RWPE1 (cell line): ENCODE measurements at regions not wholly inside any gene's neighbourhood (a gene's known extent, or its start where the extent isn't known, plus 50 kb on each side); places are given as distances from the start of the nearest gene placed in this dataset.
A peak's percentile ranks its signal among the peaks of the same experiment; 100 is the strongest.
"Not testable (repeated sequence)": the region's sequence is repeated elsewhere in the genome, so short reads cannot be mapped to it uniquely, and the experiment has no call there.

Experiments
- CTCF ChIA-PET: fragments of 350-600 bp; sonication (Branson Sonifier 250); formaldehyde crosslinking; extraction: SDS; loops from one replicate; lab custom pipeline; 2021; lab: Yijun Ruan, JAX
- POLR2A ChIA-PET: fragments of 400-600 bp; formaldehyde crosslinking; extraction: SDS; loops from one replicate; lab custom pipeline; 2020; ENCODE audit warnings: antibody characterized with exemption; ENCODE audit not compliant: low non-redundant PET; lab: Yijun Ruan, JAX
- DNase-seq: peaks from one replicate; pipeline ENCODE4 v3.0.0; 2012; ENCODE audit warnings: low spot score
- H3K27ac ChIP-seq: fragments of 450-650 bp; 2 replicates; pipeline ENCODE4 v1.5.1; 2017
- CTCF ChIP-seq: fragments of 450-650 bp; conservative IDR thresholded peaks from 2 replicates; pipeline ENCODE4 v1.5.1; 2017; ENCODE audit warnings: low read depth, mild to moderate bottlenecking

- no peak overlapping the region for H3K27ac ChIP-seq
- ChIA-PET POLR2A (no interaction called here), CTCF (no interaction called here)
- TF ChIP-seq CTCF = no peak
- no peak for DNase-seq
Observed at GRCh38 chr5:92022415-92023140, 639.5 kb upstream of the ARRDC3 start.

DNA sequence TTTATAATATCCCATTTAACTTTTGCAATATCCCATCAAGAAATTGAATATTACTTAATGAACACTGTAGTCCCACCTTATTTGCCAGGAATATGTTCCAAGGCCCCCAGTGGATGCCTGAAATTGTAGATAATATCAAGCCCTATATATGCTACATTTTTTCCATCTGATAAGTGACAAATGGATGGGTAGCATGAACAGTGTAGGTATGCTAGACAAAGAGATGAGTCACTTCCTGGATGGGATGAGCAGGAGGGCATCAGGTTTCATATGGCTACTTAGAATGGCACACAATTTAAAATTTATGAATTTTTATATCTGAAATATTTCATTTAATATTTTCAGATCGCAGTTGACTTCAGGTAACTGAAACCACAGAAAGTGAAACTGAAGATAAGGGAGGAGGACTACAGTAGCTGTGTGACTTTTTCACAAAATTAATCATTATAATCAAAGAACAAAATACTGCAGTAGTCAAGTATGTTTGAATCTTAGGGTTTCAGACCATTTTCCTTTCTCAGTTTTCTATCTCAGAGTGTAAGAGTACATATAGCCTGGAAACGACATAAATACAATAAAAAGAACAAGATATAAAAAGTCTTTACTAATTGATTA, 636.4 kb upstream of the ARRDC3 start:
- no peak for TF ChIP-seq CTCF
- POLR2A ChIA-PET = no interaction called here
- CTCF ChIA-PET = interaction anchor here (0.5 kb wide), 1 partner anchor 341 kb away, joined by 3 read pairs; no protein-coding TSS in a partner anchor
- DNase-seq = peak; percentile 48
- H3K27ac ChIP-seq = no peak overlapping the region

DNA sequence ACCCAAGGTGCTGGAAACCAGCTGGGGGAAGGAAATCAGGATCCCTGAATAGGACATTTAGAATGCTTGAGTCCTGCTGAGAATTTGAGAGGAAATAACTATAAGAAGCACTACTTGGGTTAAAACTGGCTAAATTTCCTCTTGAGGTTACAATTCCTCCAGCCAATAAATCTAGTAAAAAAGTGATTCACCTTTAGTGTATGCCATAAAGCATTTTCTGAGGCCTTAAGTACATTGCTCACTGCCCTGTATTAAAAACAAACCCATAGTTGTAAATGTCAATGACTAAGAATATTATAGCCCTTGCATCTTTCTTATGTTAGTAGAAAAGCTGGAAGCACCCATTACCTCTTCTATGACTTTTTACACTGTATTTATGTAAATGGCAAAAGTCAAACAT, 634.7 kb upstream of the ARRDC3 start:
- no peak for TF ChIP-seq CTCF
- POLR2A ChIA-PET = no interaction called here
- peak; percentile 53 for DNase-seq
- CTCF ChIA-PET = interaction anchor here (0.7 kb wide), 1 partner anchor 189 kb away, joined by 4 read pairs; no protein-coding TSS in a partner anchor
- no peak overlapping the region for H3K27ac ChIP-seq

DNA sequence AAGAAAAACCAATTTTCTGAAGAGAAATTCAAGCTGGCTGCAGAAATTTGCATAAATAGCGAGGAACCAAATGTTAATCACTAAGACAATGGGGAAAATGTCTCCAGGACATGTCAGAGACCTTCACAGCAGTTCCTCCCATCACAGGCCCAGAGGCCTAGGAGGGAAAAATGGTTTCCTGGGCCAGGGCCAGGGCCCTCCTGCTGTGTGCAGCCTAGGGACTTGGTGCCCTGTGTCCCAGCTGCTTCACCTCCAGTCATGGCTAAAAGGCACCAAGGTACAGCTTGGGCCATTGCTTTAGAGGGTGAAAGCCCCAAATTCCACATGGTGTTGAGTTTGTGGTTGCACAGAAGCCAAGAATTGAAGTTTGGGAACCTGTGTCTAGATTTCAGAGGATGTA, 628.7 kb upstream of the ARRDC3 start:
- CTCF ChIA-PET, DNase-seq, H3K27ac ChIP-seq, POLR2A ChIA-PET: not testable (repeated sequence)

DNA sequence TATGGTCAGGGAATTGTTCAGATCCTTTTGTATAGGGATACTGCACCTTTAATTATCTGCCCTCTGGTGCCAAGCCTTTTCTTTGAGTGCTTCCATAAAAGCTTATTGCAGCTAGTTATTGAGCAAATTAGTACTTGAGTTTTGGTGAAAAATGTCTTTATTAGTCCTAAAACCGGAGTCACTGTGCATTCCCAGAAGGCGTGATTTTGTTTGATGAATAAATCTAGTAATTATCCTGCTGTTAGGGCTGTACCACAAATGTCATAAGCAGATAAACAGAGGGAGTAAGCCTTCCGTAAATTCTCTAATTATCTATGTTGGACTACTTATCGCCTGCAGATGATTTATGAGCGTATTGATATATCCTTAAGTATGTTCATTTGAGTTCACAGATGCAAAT, 620.7 kb upstream of the ARRDC3 start:
- H3K27ac ChIP-seq = no peak overlapping the region
- ChIA-PET CTCF (no interaction called here), POLR2A (no interaction called here)
- DNase-seq = no peak
- no peak for TF ChIP-seq CTCF

DNA sequence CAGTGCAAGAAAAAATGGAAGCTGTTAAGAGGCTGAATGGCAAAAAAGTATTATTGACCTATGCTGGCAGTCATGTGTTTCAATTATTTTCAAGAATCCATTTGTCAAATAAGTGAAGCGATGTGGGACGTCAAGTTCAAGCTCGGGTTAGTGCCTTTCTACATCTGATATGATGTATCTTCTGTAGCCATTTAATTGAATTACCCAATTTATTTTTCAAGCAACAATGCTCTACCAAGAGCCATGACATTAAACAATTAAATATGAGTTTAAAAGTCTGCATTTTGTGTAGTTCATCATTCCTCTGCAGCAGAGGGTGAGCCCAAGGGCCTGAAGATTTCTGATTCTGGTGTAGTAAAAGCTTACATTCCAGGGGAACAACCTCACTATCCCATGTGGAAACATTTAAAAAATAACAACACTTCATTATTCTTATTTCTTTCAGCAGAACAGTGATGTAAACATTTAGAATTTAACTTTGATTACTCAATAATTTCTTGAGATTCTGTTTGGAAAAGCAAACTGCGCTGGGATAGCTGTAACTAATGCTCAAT, 619.7 kb upstream of the ARRDC3 start:
- ChIA-PET POLR2A (no interaction called here), CTCF (no interaction called here)
- no peak overlapping the region for H3K27ac ChIP-seq
- TF ChIP-seq CTCF = no peak
- DNase-seq = no peak

- H3K27ac ChIP-seq = no peak overlapping the region
- ChIA-PET CTCF (interaction anchor here (0.7 kb wide), 1 partner anchor 744 kb away, joined by 3 read pairs; no protein-coding TSS in a partner anchor), POLR2A (no interaction called here)
- no peak for TF ChIP-seq CTCF
- DNase-seq = no peak
Observed at GRCh38 chr5:91998774-91999173, 615.7 kb upstream of the ARRDC3 start.
